OCI-LY3 (cell line): ENCODE measurements at regions not wholly inside any gene's neighbourhood (a gene's known extent, or its start where the extent isn't known, plus 50 kb on each side); places are given as distances from the start of the nearest gene placed in this dataset.

Experiments used
- EZH2phosphoT487 ChIP-seq: fragments of 200-600 bp; shearing (Covaris generic); IDR thresholded peaks from 2 replicates; pipeline ENCODE4 v1.6.1; 2018; ENCODE audit warnings: antibody characterized with exemption, mixed run types, low read depth
- TF ChIP-seq, protein P1 (sequence below): fragments of 200-600, 300-600 bp; sonication (generic); IDR thresholded peaks from 2 replicates; pipeline ENCODE4 v1.5.1; 2014; ENCODE audit warnings: antibody characterized with exemption, low read length, low read depth

DNA sequence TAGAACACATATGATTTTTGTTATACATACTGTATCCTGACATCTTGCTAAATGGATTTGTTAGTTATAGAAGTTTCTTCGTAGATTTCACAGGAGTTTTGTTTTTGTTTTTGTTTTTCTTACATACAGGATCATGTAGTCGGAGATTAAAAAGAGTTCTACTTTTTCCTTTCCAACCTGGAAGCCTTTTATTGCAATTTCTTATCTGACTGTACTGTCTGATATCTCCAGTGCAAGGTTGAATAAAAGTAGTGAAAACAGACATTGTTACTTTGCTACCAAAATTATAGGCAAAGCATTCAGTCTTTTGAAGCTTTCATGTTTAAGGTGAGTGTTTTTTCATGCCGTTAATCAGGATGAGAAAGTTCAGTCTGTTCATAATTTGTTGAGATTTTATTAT is 117.4 kb upstream of the PRSS3 start:
- TF ChIP-seq EZH2phosphoT487 = no peak
- TF ChIP-seq, protein P1, sequence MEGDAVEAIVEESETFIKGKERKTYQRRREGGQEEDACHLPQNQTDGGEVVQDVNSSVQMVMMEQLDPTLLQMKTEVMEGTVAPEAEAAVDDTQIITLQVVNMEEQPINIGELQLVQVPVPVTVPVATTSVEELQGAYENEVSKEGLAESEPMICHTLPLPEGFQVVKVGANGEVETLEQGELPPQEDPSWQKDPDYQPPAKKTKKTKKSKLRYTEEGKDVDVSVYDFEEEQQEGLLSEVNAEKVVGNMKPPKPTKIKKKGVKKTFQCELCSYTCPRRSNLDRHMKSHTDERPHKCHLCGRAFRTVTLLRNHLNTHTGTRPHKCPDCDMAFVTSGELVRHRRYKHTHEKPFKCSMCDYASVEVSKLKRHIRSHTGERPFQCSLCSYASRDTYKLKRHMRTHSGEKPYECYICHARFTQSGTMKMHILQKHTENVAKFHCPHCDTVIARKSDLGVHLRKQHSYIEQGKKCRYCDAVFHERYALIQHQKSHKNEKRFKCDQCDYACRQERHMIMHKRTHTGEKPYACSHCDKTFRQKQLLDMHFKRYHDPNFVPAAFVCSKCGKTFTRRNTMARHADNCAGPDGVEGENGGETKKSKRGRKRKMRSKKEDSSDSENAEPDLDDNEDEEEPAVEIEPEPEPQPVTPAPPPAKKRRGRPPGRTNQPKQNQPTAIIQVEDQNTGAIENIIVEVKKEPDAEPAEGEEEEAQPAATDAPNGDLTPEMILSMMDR = no peak
